ENCODE measurements at regions not wholly inside any gene's neighbourhood (a gene's known extent, or its start where the extent isn't known, plus 50 kb on each side); places are given as distances from the start of the nearest gene placed in this dataset.

GRCh38 chr9:20001058-20001457 is 212.2 kb upstream of the SLC24A2 start (continued):
- TF ChIP-seq, protein P1, sequence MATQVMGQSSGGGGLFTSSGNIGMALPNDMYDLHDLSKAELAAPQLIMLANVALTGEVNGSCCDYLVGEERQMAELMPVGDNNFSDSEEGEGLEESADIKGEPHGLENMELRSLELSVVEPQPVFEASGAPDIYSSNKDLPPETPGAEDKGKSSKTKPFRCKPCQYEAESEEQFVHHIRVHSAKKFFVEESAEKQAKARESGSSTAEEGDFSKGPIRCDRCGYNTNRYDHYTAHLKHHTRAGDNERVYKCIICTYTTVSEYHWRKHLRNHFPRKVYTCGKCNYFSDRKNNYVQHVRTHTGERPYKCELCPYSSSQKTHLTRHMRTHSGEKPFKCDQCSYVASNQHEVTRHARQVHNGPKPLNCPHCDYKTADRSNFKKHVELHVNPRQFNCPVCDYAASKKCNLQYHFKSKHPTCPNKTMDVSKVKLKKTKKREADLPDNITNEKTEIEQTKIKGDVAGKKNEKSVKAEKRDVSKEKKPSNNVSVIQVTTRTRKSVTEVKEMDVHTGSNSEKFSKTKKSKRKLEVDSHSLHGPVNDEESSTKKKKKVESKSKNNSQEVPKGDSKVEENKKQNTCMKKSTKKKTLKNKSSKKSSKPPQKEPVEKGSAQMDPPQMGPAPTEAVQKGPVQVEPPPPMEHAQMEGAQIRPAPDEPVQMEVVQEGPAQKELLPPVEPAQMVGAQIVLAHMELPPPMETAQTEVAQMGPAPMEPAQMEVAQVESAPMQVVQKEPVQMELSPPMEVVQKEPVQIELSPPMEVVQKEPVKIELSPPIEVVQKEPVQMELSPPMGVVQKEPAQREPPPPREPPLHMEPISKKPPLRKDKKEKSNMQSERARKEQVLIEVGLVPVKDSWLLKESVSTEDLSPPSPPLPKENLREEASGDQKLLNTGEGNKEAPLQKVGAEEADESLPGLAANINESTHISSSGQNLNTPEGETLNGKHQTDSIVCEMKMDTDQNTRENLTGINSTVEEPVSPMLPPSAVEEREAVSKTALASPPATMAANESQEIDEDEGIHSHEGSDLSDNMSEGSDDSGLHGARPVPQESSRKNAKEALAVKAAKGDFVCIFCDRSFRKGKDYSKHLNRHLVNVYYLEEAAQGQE (tag by site-specific recombination; IDR thresholded peaks at IDR 0.05), result no peak
- TF ChIP-seq, protein P2, sequence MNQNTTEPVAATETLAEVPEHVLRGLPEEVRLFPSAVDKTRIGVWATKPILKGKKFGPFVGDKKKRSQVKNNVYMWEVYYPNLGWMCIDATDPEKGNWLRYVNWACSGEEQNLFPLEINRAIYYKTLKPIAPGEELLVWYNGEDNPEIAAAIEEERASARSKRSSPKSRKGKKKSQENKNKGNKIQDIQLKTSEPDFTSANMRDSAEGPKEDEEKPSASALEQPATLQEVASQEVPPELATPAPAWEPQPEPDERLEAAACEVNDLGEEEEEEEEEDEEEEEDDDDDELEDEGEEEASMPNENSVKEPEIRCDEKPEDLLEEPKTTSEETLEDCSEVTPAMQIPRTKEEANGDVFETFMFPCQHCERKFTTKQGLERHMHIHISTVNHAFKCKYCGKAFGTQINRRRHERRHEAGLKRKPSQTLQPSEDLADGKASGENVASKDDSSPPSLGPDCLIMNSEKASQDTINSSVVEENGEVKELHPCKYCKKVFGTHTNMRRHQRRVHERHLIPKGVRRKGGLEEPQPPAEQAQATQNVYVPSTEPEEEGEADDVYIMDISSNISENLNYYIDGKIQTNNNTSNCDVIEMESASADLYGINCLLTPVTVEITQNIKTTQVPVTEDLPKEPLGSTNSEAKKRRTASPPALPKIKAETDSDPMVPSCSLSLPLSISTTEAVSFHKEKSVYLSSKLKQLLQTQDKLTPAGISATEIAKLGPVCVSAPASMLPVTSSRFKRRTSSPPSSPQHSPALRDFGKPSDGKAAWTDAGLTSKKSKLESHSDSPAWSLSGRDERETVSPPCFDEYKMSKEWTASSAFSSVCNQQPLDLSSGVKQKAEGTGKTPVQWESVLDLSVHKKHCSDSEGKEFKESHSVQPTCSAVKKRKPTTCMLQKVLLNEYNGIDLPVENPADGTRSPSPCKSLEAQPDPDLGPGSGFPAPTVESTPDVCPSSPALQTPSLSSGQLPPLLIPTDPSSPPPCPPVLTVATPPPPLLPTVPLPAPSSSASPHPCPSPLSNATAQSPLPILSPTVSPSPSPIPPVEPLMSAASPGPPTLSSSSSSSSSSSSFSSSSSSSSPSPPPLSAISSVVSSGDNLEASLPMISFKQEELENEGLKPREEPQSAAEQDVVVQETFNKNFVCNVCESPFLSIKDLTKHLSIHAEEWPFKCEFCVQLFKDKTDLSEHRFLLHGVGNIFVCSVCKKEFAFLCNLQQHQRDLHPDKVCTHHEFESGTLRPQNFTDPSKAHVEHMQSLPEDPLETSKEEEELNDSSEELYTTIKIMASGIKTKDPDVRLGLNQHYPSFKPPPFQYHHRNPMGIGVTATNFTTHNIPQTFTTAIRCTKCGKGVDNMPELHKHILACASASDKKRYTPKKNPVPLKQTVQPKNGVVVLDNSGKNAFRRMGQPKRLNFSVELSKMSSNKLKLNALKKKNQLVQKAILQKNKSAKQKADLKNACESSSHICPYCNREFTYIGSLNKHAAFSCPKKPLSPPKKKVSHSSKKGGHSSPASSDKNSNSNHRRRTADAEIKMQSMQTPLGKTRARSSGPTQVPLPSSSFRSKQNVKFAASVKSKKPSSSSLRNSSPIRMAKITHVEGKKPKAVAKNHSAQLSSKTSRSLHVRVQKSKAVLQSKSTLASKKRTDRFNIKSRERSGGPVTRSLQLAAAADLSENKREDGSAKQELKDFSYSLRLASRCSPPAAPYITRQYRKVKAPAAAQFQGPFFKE (tag by site-specific recombination; IDR thresholded peaks at IDR 0.05; ENCODE audit: borderline replicate concordance), result no peak
- no peak for TF ChIP-seq ZNF302 (tag by site-specific recombination; IDR thresholded peaks at IDR 0.05; ENCODE audit: low read depth)

DNA sequence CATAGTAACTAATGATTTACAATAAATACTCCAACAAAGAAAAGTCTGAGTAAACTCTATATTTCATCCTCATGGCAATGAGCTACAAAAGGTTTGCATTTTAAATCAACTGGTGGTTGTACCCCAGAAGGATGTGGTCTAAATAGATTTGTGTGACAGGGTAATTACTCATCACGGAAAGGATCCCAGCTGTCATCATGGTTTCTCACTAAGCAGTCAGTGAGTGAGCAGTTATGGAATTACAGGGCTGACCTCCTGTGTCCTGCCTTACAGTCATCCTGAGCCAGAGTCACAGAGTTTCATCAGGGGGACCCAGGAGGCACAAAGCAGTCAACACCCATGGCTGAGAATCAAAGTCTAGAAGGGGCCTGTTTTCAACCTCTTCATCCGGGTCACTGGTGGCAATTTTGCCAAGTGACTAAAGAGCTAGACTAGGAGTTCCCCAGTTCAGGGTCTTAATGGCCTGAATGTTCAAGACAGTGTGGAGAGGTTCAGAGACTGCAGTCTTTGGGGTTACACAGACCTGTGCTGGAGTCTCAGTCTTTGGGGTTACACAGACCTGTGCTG is 210.7 kb upstream of the SLC24A2 start:
- Histone ChIP-seq H3K36me3 (ENCODE audit: control insufficient read depth in 2 of 2, insufficient read depth in 1 of 2, low read length in 2 of 2) (no peaks in the 10 kb centered on the region), H3K27ac (ENCODE audit: extremely low read depth, low read depth, low read length) (no peak overlapping the region), H3K9me3 (ENCODE audit: control insufficient read depth, insufficient read depth, low read depth, low read length) (no peaks in the 10 kb centered on the region), H3K4me3 (ENCODE audit: low read depth, low read length) (no peak overlapping the region), H3K4me1 (ENCODE audit: control insufficient read depth, insufficient read depth, low read length) (no peaks in the 10 kb centered on the region)
- POLR2A ChIA-PET, result no interaction called here
- CTCF ChIA-PET, result no interaction called here
- TF ChIP-seq ZNF157 (tag by site-specific recombination; IDR thresholded peaks at IDR 0.05) (no peak), OVOL3 (tag by site-specific recombination; IDR thresholded peaks at IDR 0.05) (no peak), ZBTB26 (tag by site-specific recombination; optimal IDR thresholded peaks at IDR 0.05) (no peak), ZNF561 (tag by site-specific recombination; IDR thresholded peaks at IDR 0.05; ENCODE audit: borderline replicate concordance) (no peak), ZBTB7A (tag by site-specific recombination; IDR thresholded peaks at IDR 0.05; ENCODE audit: low read depth) (no peak), YY1 (tag by site-specific recombination; IDR thresholded peaks at IDR 0.05) (no peak), ZNF211 (tag by site-specific recombination; IDR thresholded peaks at IDR 0.05; ENCODE audit: low read depth) (no peak), AEBP2 (tag by site-specific recombination; IDR thresholded peaks at IDR 0.05; ENCODE audit: borderline replicate concordance) (no peak), SP2 (tag by site-specific recombination; IDR thresholded peaks at IDR 0.05) (no peak), SP7 (tag by site-specific recombination; IDR thresholded peaks at IDR 0.05) (no peak), ZNF341 (tag by site-specific recombination; IDR thresholded peaks at IDR 0.05; ENCODE audit: low read depth) (no peak), ZNF701 (tag by site-specific recombination; IDR thresholded peaks at IDR 0.05) (no peak)
- TF ChIP-seq, protein P3, sequence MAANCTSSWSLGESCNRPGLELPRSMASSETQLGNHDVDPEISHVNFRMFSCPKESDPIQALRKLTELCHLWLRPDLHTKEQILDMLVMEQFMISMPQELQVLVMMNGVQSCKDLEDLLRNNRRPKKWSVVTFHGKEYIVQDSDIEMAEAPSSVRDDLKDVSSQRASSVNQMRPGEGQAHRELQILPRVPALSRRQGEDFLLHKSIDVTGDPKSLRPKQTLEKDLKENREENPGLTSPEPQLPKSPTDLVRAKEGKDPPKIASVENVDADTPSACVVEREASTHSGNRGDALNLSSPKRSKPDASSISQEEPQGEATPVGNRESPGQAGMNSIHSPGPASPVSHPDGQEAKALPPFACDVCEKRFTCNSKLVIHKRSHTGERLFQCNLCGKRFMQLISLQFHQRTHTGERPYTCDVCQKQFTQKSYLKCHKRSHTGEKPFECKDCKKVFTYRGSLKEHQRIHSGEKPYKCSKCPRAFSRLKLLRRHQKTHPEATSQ (tag by site-specific recombination; IDR thresholded peaks at IDR 0.05), result no peak
- TF ChIP-seq, protein P4, sequence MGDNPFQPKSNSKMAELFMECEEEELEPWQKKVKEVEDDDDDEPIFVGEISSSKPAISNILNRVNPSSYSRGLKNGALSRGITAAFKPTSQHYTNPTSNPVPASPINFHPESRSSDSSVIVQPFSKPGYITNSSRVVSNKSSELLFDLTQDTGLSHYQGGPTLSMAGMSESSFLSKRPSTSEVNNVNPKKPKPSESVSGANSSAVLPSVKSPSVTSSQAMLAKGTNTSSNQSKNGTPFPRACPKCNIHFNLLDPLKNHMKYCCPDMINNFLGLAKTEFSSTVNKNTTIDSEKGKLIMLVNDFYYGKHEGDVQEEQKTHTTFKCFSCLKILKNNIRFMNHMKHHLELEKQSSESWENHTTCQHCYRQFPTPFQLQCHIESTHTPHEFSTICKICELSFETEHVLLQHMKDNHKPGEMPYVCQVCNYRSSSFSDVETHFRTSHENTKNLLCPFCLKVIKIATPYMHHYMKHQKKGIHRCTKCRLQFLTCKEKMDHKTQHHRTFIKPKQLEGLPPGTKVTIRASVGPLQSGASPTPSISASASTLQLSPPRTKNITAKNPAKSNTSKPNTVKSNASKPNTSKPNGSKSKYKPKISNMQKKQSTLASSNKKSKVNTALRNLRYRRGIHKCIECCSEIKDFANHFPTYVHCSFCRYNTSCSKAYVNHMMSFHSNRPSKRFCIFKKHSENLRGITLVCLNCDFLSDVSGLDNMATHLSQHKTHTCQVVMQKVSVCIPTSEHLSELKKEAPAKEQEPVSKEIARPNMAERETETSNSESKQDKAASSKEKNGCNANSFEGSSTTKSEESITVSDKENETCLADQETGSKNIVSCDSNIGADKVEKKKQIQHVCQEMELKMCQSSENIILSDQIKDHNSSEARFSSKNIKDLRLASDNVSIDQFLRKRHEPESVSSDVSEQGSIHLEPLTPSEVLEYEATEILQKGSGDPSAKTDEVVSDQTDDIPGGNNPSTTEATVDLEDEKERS (tag by site-specific recombination; IDR thresholded peaks at IDR 0.05), result no peak

Measured in HEK293 (cell line).